K562 (cell line): ENCODE measurements at regions not wholly inside any gene's neighbourhood (a gene's known extent, or its start where the extent isn't known, plus 50 kb on each side); places are given as distances from the start of the nearest gene placed in this dataset.

Experiments used
- BDP1 ChIP-seq: IDR thresholded peaks from 3 replicates; pipeline ENCODE4 v1.6.1; 2011; ENCODE audit not compliant: insufficient read length, insufficient read depth
- CBX8 ChIP-seq: fragments of 200-600 bp; sonication (generic); IDR thresholded peaks from 2 replicates; pipeline ENCODE4 v1.6.1; 2012; ENCODE audit warnings: borderline replicate concordance, mixed run types, low read depth, mild to moderate bottlenecking, moderate library complexity, mixed read lengths, low read length, control low read depth, inconsistent platforms; ENCODE audit not compliant: poor library complexity, severe bottlenecking; ENCODE audit errors: extremely low read depth
- CHD2 ChIP-seq: IDR thresholded peaks from 2 replicates; pipeline ENCODE4 v1.6.1; 2011; ENCODE audit warnings: low read depth, low read length
- FIP1L1 ChIP-seq: fragments of 200-400 bp; formaldehyde crosslinking; IDR thresholded peaks from 2 replicates; pipeline ENCODE4 v1.6.1; 2018; ENCODE audit warnings: mild to moderate bottlenecking, low read depth, low read length; ENCODE audit not compliant: poor library complexity, severe bottlenecking
- GATAD2A ChIP-seq: fragments of 450-650 bp; IDR thresholded peaks from 2 replicates; pipeline ENCODE4 v1.6.1; 2017
- HLTF ChIP-seq: fragments of 450-650 bp; IDR thresholded peaks from 2 replicates; pipeline ENCODE4 v1.6.1; 2016
- HNRNPUL1 ChIP-seq: fragments of 200-400 bp; formaldehyde crosslinking; IDR thresholded peaks from 2 replicates; pipeline ENCODE4 v1.6.1; 2017; ENCODE audit warnings: low read length
- IFI16 ChIP-seq: fragments of 250-450 bp; sonication (Bioruptor Pico); IDR thresholded peaks from 2 replicates; pipeline ENCODE4 v2.1.2; 2022; ENCODE audit warnings: mild to moderate bottlenecking, inconsistent platforms
- JUNB ChIP-seq: fragments of 450-650 bp; formaldehyde crosslinking; conservative IDR thresholded peaks from 2 replicates; pipeline ENCODE4 v1.4.0; 2020; ENCODE audit warnings: mild to moderate bottlenecking
- KLF13 ChIP-seq: fragments of 450-650 bp; IDR thresholded peaks from 2 replicates; pipeline ENCODE4 v1.6.1; 2016; ENCODE audit warnings: missing genetic modification characterization, low read depth, mild to moderate bottlenecking, missing compliant biosample characterization, moderate library complexity, borderline replicate concordance
- MBD2 ChIP-seq: sonication (generic); IDR thresholded peaks from 2 replicates; pipeline ENCODE4 v1.6.1; 2016; ENCODE audit warnings: low read depth, borderline replicate concordance
- MCM7 ChIP-seq, 2 experiments: fragments of 450-650 bp; IDR thresholded peaks; 2 replicates each; pipeline ENCODE4 v1.6.1; 2016 to 2018
- NFATC3 ChIP-seq: fragments of 450-650 bp; IDR thresholded peaks from 2 replicates; pipeline ENCODE4 v1.6.1; 2017; ENCODE audit warnings: mild to moderate bottlenecking
- PHF20 ChIP-seq: fragments of 450-650 bp; IDR thresholded peaks from 2 replicates; pipeline ENCODE4 v1.6.1; 2018; ENCODE audit not compliant: partially characterized antibody
- PHF8 ChIP-seq: fragments of 200-600 bp; sonication (generic); IDR thresholded peaks from 2 replicates; pipeline ENCODE4 v1.6.1; 2012; ENCODE audit warnings: mixed run types, mild to moderate bottlenecking, inconsistent platforms, low read length, moderate library complexity, borderline replicate concordance
- POLR2A ChIP-seq: fragments of 450-650 bp; conservative IDR thresholded peaks from 2 replicates; pipeline ENCODE4 v1.6.1; 2016
- POLR2H ChIP-seq: IDR thresholded peaks from 2 replicates; pipeline ENCODE4 v1.6.1; 2016; ENCODE audit warnings: missing genetic modification characterization, low read depth, mild to moderate bottlenecking, control low read depth, missing compliant biosample characterization, moderate library complexity
- PTBP1 ChIP-seq: fragments of 200-400 bp; formaldehyde crosslinking; IDR thresholded peaks from 2 replicates; pipeline ENCODE4 v1.6.1; 2017; ENCODE audit warnings: low read depth, low read length
- RNF2 ChIP-seq: sonication (generic); IDR thresholded peaks from 2 replicates; pipeline ENCODE4 v1.6.1; 2016
- SIN3B ChIP-seq: fragments of 450-650 bp; IDR thresholded peaks from 2 replicates; pipeline ENCODE4 v1.6.1; 2017; ENCODE audit warnings: low read depth, mild to moderate bottlenecking, moderate library complexity
- ZNF232 ChIP-seq: sonication (generic); formaldehyde crosslinking; IDR thresholded peaks from 2 replicates; pipeline ENCODE4 v1.8.0; 2022; ENCODE audit warnings: mild to moderate bottlenecking, missing genetic modification reagents
- ZNF311 ChIP-seq: fragments of 250-450 bp; sonication (Bioruptor Pico); IDR thresholded peaks from 2 replicates; pipeline ENCODE4 v1.4.0; 2020; ENCODE audit warnings: mild to moderate bottlenecking, moderate library complexity
- ZNF583 ChIP-seq: fragments of 250-450 bp; sonication (Bioruptor Pico); IDR thresholded peaks from 2 replicates; pipeline ENCODE4 v1.4.0; 2020
- ZNF584 ChIP-seq: fragments of 200-800 bp; sonication (Bioruptor generic); IDR thresholded peaks from 2 replicates; pipeline ENCODE4 v1.6.1; 2016; ENCODE audit warnings: low read depth, mild to moderate bottlenecking, missing genetic modification characterization, missing compliant biosample characterization
- ZNF699 ChIP-seq: fragments of 250-450 bp; sonication (Bioruptor Pico); IDR thresholded peaks from 2 replicates; pipeline ENCODE4 v1.8.0; 2021; ENCODE audit warnings: mild to moderate bottlenecking, moderate library complexity; ENCODE audit not compliant: insufficient replicate concordance
- ZNF707 ChIP-seq: fragments of 250-450 bp; sonication (Bioruptor Pico); conservative IDR thresholded peaks from 2 replicates; pipeline ENCODE4 v1.8.0; 2022; ENCODE audit warnings: inconsistent platforms, mild to moderate bottlenecking, moderate library complexity
- ZNF764 ChIP-seq: fragments of 250-450 bp; sonication (Bioruptor Pico); IDR thresholded peaks from 2 replicates; pipeline ENCODE4 v1.4.0; 2020; ENCODE audit warnings: low read depth, mild to moderate bottlenecking, moderate library complexity
- TF ChIP-seq, protein P1 (sequence below): fragments of 250-450 bp; sonication (Bioruptor Pico); IDR thresholded peaks from 2 replicates; pipeline ENCODE4 v1.4.0; 2020; ENCODE audit warnings: mild to moderate bottlenecking, moderate library complexity
- TF ChIP-seq, protein P2 (sequence below): sonication (generic); formaldehyde crosslinking; IDR thresholded peaks from 2 replicates; pipeline ENCODE4 v1.8.1; 2023; ENCODE audit warnings: mild to moderate bottlenecking, missing genetic modification reagents

DNA sequence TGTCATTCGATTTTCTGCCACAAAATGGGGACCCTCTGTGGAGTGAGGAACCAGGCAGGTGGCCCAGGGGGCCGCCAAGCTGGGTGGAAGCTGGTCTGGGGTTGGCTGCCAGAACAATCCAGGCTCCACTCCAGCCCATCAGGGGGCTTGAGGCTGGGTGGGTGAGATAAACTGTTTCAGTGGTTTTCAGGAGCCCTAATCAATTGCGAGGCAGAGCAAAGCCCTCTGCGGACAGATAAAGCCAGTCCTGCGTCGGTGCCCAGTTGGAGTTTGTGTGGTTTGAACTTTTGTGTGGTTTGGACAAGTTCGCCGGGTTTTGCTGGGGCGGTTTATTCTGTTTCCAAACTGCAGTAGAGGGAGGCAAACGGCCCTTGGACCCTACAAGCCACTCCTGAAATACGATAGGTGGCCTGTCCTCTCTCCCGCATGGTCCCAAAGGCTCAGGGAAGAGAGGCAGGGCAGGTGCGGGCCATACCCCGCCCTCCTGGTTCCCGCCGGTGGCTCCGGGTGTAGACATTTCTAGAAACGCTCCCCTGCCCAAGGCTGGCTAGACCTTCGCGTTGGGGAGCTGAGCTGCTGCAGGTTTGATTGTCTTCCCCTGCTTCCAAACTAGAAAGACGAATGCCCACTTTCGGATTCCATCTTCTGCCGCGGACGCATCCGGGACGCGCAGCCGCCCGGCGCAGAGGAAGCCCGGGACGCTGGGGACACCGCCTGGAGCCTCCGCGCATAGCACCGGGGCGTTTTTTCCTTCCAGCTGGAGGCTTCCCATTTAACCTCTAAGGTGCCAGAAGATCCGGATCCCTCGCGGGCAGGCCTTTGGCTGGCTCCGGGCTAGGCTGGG, 169.0 kb upstream of the BCOR start (continued):
- TF ChIP-seq BDP1 (no peak), PHF20 (no peak), ZNF764 (CRISPR knock-in tag) (no peak), ZNF311 (CRISPR knock-in tag) (no peak), ZNF232 (CRISPR knock-in tag) (no peak), RNF2 (no peak), HNRNPUL1 (no peak), HLTF (no peak), ZNF583 (no peak), POLR2A (no peak), SIN3B (no peak), FIP1L1 (no peak), ZNF584 (CRISPR knock-in tag) (no peak), GATAD2A (no peak), ZNF699 (CRISPR knock-in tag) (no peak), KLF13 (tag) (no peak), PHF8 (peak; percentile 28; the same call in 1 of the 2 replicates), POLR2H (tag) (no peak), CHD2 (no peak), CBX8 (no peak), PTBP1 (no peak), ZNF707 (no peak), MCM7 (IDR thresholded peaks at IDR 0.05) (no peak), MBD2 (no peak), JUNB (CRISPR knock-in tag) (no peak), NFATC3 (no peak), IFI16 (CRISPR knock-in tag) (no peak)
- TF ChIP-seq, protein P1, sequence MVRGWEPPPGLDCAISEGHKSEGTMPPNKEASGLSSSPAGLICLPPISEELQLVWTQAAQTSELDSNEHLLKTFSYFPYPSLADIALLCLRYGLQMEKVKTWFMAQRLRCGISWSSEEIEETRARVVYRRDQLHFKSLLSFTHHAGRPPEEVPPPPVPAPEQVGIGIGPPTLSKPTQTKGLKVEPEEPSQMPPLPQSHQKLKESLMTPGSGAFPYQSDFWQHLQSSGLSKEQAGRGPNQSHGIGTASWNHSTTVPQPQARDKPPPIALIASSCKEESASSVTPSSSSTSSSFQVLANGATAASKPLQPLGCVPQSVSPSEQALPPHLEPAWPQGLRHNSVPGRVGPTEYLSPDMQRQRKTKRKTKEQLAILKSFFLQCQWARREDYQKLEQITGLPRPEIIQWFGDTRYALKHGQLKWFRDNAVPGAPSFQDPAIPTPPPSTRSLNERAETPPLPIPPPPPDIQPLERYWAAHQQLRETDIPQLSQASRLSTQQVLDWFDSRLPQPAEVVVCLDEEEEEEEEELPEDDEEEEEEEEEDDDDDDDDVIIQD (CRISPR knock-in tag): no peak
- TF ChIP-seq, protein P2, sequence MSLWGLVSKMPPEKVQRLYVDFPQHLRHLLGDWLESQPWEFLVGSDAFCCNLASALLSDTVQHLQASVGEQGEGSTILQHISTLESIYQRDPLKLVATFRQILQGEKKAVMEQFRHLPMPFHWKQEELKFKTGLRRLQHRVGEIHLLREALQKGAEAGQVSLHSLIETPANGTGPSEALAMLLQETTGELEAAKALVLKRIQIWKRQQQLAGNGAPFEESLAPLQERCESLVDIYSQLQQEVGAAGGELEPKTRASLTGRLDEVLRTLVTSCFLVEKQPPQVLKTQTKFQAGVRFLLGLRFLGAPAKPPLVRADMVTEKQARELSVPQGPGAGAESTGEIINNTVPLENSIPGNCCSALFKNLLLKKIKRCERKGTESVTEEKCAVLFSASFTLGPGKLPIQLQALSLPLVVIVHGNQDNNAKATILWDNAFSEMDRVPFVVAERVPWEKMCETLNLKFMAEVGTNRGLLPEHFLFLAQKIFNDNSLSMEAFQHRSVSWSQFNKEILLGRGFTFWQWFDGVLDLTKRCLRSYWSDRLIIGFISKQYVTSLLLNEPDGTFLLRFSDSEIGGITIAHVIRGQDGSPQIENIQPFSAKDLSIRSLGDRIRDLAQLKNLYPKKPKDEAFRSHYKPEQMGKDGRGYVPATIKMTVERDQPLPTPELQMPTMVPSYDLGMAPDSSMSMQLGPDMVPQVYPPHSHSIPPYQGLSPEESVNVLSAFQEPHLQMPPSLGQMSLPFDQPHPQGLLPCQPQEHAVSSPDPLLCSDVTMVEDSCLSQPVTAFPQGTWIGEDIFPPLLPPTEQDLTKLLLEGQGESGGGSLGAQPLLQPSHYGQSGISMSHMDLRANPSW (CRISPR knock-in tag): no peak
